ENCODE measurements at regions not wholly inside any gene's neighbourhood (a gene's known extent, or its start where the extent isn't known, plus 50 kb on each side); places are given as distances from the start of the nearest gene placed in this dataset.
A peak's percentile ranks its signal among the peaks of the same experiment; 100 is the strongest.

GRCh38 chr1:55695151-55695550, 480.0 kb upstream of the USP24 start:
- no peak for FAIRE-seq

- FAIRE-seq, result no peak
These were observed 479.2 kb upstream of the USP24 start for GRCh38 chr1:55694310-55694801.

GRCh38 chr1:55692726-55693125, 477.6 kb upstream of the USP24 start:
- no peak for FAIRE-seq

GRCh38 chr1:55690366-55690765, 475.2 kb upstream of the USP24 start:
- no peak for FAIRE-seq

- FAIRE-seq, result no peak
These were observed 474.6 kb upstream of the USP24 start for GRCh38 chr1:55689800-55690199.

- no peak for FAIRE-seq
These were observed 470.4 kb upstream of the USP24 start for GRCh38 chr1:55685560-55685959.

- FAIRE-seq, result no peak
These were observed 469.0 kb upstream of the USP24 start for GRCh38 chr1:55684131-55684650.

- no peak for FAIRE-seq
These were observed 467.0 kb upstream of the USP24 start for GRCh38 chr1:55682198-55682597.

- FAIRE-seq, result no peak
These were observed 464.8 kb upstream of the USP24 start for GRCh38 chr1:55679971-55680370.

- FAIRE-seq, result no peak
These were observed 458.3 kb upstream of the USP24 start for GRCh38 chr1:55673416-55673815.

GRCh38 chr1:55670331-55671082, 455.3 kb upstream of the USP24 start:
- FAIRE-seq, result no peak

- no peak for FAIRE-seq
These were observed 454.1 kb upstream of the USP24 start for GRCh38 chr1:55669293-55669692.

GRCh38 chr1:55662875-55663274, 447.7 kb upstream of the USP24 start:
- peak; percentile 40 for FAIRE-seq

GRCh38 chr1:55658917-55659316, 443.8 kb upstream of the USP24 start:
- FAIRE-seq, result no peak

GRCh38 chr1:55654750-55655149, 439.6 kb upstream of the USP24 start:
- no peak for FAIRE-seq

- FAIRE-seq, result no peak
These were observed 439.0 kb upstream of the USP24 start for GRCh38 chr1:55654171-55654570.

- no peak for FAIRE-seq
These were observed 435.3 kb upstream of the USP24 start for GRCh38 chr1:55650444-55650843.

- no peak for FAIRE-seq
These were observed 431.0 kb upstream of the USP24 start for GRCh38 chr1:55646181-55646580.

- no peak for FAIRE-seq
These were observed 430.1 kb upstream of the USP24 start for GRCh38 chr1:55645270-55645669.

- FAIRE-seq, result no peak
These were observed 426.8 kb upstream of the USP24 start for GRCh38 chr1:55641947-55642346.

GRCh38 chr1:55640708-55641473, 425.7 kb upstream of the USP24 start:
- no peak for FAIRE-seq

GRCh38 chr1:55639526-55639925, 424.4 kb upstream of the USP24 start:
- FAIRE-seq, result no peak

- FAIRE-seq, result no peak
These were observed 423.9 kb upstream of the USP24 start for GRCh38 chr1:55639051-55639450.

GRCh38 chr1:55636696-55637095, 421.5 kb upstream of the USP24 start:
- FAIRE-seq, result no peak
